ENCODE measurements at regions not wholly inside any gene's neighbourhood (a gene's known extent, or its start where the extent isn't known, plus 50 kb on each side); places are given as distances from the start of the nearest gene placed in this dataset.
"Not testable (repeated sequence)": the region's sequence is repeated elsewhere in the genome, so short reads cannot be mapped to it uniquely, and the experiment has no call there.

DNA sequence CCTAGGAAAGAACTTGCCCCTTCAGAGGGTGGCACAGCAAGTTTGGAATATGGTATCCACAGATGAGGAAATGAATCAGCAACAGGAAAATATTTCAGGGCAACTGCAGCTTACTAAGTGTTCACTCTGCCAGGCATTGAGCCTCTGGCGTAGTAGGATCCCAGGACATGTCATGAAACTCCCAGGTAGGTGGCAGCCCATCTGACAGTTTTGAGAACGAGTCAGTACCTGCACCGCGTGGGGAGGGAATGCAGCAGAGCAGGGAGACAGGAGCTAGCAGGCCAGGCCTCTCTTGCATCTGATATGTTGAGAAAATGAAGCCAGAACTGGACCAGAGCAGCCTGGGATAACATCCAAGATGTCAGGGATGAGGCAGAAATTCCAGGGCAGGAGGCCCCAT is 208.6 kb downstream of the BCL2L11 start:
- H3K9me3 Mint-ChIP-seq; H3K4me3 Mint-ChIP-seq; ATAC-seq (ENCODE audit: low read depth); H3K36me3 Mint-ChIP-seq; H3K27ac Mint-ChIP-seq; H3K4me1 Mint-ChIP-seq; DNase-seq; H3K27me3 Mint-ChIP-seq; POLR2A ChIA-PET: not testable (repeated sequence)

GRCh38 chr2:111331099-111331724 is 210.5 kb downstream of the BCL2L11 start:
- H3K27ac Mint-ChIP-seq; H3K4me1 Mint-ChIP-seq; POLR2A ChIA-PET; H3K36me3 Mint-ChIP-seq; H3K27me3 Mint-ChIP-seq; H3K9me3 Mint-ChIP-seq; ATAC-seq (ENCODE audit: low read depth); H3K4me3 Mint-ChIP-seq; DNase-seq: not testable (repeated sequence)

DNA sequence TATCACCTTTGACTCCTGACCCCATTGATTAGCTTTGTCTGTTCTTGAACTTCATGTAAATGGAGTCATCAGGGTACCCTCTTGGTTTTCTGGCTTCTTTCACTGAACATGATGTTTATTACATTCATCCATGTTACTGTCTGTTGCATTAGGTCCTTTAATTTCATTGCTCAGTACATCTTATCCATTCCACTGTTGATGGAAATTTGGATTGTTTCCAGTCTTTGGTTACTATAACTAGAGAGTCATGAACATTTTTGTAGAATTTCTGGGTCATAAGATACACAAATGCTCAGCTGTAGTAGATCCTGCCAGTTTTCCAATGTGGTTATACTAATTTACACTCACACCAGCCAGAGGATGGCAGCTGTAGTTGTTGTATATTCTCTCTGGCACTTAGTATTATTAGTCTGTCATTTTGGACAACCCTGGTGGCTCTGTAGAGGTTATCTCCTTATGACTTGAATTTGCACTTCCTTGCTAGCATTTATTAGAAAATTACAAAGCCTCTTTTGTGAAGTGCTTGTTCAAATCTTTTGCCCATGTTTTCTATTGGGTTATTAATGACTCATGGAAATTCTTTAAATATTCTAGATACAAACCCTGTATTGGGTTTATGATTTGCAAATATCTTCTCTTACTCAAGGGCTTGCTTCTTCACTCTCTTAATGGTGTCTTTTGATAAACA is 214.7 kb downstream of the BCL2L11 start:
- H3K36me3 Mint-ChIP-seq; H3K9me3 Mint-ChIP-seq; POLR2A ChIA-PET; H3K27me3 Mint-ChIP-seq; H3K4me3 Mint-ChIP-seq; H3K4me1 Mint-ChIP-seq; ATAC-seq (ENCODE audit: low read depth); DNase-seq; H3K27ac Mint-ChIP-seq: not testable (repeated sequence)

DNA sequence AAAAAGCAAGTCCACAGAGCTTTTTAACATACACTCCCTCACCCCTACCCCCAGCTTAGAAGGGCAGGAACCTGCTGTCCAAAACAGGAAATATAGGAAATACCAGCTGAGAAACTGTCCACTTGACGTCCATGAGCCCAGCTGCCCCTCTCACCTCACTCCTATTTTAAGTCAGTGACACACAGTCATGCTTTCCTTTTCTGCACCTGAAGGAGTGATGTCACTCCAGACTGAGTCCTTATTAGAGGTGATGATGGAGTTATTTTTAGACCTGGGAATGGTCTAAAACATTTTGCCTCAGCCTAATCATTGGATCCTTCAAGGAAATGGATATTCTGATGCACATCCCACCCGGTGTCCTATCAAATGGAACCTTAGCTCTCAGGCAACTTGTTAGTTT is 217.8 kb downstream of the BCL2L11 start:
- H3K4me1 Mint-ChIP-seq; ATAC-seq (ENCODE audit: low read depth); H3K27me3 Mint-ChIP-seq; H3K4me3 Mint-ChIP-seq; H3K9me3 Mint-ChIP-seq; POLR2A ChIA-PET; H3K27ac Mint-ChIP-seq; H3K36me3 Mint-ChIP-seq; DNase-seq: not testable (repeated sequence)

GRCh38 chr2:111339476-111339875 is 218.8 kb downstream of the BCL2L11 start:
- ATAC-seq (ENCODE audit: low read depth); H3K27ac Mint-ChIP-seq; H3K36me3 Mint-ChIP-seq: not testable (repeated sequence)

DNA sequence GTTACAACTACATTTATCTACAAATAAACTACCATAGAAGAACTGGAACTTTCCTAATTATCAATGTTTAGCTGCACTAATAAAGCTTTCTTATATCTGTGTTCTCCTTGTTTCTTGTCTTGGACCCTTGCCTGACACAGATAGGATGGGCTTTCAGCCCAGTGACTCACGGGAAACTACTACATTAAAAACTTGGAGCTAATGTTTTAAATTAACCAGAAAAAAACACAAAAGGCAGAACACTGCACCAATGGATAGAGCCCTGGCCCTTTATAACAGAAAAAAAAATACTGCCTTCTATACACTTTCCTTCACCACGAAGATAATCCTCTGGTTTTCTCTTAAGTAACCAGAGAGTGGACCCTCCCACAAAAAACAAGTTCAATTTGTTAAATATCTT is 223.9 kb downstream of the BCL2L11 start:
- DNase-seq; H3K27me3 Mint-ChIP-seq; H3K4me3 Mint-ChIP-seq; ATAC-seq (ENCODE audit: low read depth); H3K4me1 Mint-ChIP-seq; POLR2A ChIA-PET; H3K36me3 Mint-ChIP-seq; H3K9me3 Mint-ChIP-seq; H3K27ac Mint-ChIP-seq: not testable (repeated sequence)

More at GRCh38 chr2:111339476-111339875, 218.8 kb downstream of the BCL2L11 start:
- H3K27me3 Mint-ChIP-seq, POLR2A ChIA-PET, H3K9me3 Mint-ChIP-seq, H3K4me1 Mint-ChIP-seq, DNase-seq, H3K4me3 Mint-ChIP-seq: not testable (repeated sequence)

DNA sequence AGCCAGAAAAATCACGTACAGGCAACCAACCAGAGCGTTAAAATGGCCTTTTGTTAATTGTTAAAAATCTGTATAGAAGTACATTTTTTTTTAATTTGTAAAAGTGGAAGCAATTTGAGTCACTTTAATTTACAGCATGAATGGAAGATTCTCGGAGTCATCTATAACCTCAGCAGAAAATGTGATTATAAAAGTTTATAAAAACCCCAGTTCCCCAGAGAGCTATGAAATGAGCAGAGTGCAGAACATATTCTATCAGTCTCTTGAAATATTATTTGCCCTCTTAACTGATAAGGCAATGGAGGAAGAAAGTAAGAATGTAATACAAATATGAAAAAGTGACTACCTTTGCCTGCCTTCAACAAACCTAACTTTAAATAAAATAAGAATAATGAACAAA is 224.7 kb downstream of the BCL2L11 start:
- H3K27me3 Mint-ChIP-seq; H3K9me3 Mint-ChIP-seq; H3K4me3 Mint-ChIP-seq; ATAC-seq (ENCODE audit: low read depth); POLR2A ChIA-PET; H3K27ac Mint-ChIP-seq; H3K4me1 Mint-ChIP-seq; DNase-seq; H3K36me3 Mint-ChIP-seq: not testable (repeated sequence)

DNA sequence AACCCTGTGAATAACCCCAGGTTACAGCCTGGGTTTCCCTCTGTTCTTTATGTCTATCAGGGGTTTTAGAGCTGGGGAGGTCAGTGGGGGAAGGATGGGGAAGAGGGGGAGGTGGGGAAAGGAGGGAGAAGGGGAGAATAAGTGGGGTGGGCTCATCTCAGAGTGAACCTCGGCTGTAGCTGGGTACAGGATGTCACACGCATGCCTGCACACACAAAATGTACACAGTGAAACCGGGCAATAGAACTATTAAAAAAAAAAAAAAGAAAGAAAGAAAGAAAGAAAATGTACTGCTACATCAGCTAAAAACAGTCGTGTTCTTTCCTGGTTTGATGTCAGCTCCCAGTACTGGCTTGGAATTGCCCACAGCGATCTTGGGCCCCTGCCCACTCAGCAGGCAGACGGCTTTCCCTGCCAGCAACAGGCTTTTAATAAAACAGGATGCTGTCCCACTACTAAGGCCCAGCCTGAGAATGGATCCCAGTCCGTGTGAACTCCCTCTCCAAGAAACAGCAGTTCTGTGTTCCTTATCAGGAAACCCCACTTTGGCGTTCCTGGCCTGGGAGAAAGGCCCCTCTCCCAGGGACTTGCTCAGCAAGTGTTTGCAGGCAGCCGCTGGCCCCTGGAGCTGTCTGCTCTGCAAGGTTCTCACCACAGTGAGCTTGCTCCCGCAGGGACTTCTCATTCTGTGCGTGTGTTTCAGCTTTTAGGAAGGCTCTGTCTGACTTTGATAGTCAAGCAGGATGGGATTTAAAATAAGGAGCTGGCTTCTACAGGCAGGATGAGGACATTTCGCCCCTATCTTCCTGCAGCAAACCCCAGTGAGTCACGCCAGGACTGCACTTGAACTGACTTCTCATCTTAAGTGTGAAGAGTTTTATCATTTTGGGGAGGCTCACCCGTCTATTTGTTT is 225.6 kb downstream of the BCL2L11 start:
- H3K4me1 Mint-ChIP-seq; H3K27ac Mint-ChIP-seq; H3K4me3 Mint-ChIP-seq; DNase-seq; H3K9me3 Mint-ChIP-seq; ATAC-seq (ENCODE audit: low read depth); H3K27me3 Mint-ChIP-seq; POLR2A ChIA-PET; H3K36me3 Mint-ChIP-seq: not testable (repeated sequence)

- POLR2A ChIA-PET; H3K9me3 Mint-ChIP-seq; H3K27ac Mint-ChIP-seq; H3K36me3 Mint-ChIP-seq; DNase-seq; H3K4me3 Mint-ChIP-seq; ATAC-seq (ENCODE audit: low read depth); H3K27me3 Mint-ChIP-seq; H3K4me1 Mint-ChIP-seq: not testable (repeated sequence)
These were observed 227.0 kb downstream of the BCL2L11 start for GRCh38 chr2:111347695-111348094.

GRCh38 chr2:111348316-111348715 is 227.6 kb downstream of the BCL2L11 start:
- POLR2A ChIA-PET; DNase-seq; H3K4me3 Mint-ChIP-seq; H3K4me1 Mint-ChIP-seq; H3K27ac Mint-ChIP-seq; H3K27me3 Mint-ChIP-seq; H3K9me3 Mint-ChIP-seq; H3K36me3 Mint-ChIP-seq; ATAC-seq (ENCODE audit: low read depth): not testable (repeated sequence)

- ATAC-seq (ENCODE audit: low read depth); H3K4me3 Mint-ChIP-seq; H3K4me1 Mint-ChIP-seq; DNase-seq; H3K36me3 Mint-ChIP-seq; H3K27ac Mint-ChIP-seq; H3K9me3 Mint-ChIP-seq; POLR2A ChIA-PET; H3K27me3 Mint-ChIP-seq: not testable (repeated sequence)
These were observed 234.5 kb downstream of the BCL2L11 start for GRCh38 chr2:111355022-111355817.

- H3K27ac Mint-ChIP-seq; POLR2A ChIA-PET; H3K4me1 Mint-ChIP-seq; H3K4me3 Mint-ChIP-seq; DNase-seq; H3K9me3 Mint-ChIP-seq; ATAC-seq (ENCODE audit: low read depth); H3K36me3 Mint-ChIP-seq; H3K27me3 Mint-ChIP-seq: not testable (repeated sequence)
These were observed 235.3 kb downstream of the BCL2L11 start for GRCh38 chr2:111355823-111356511.

- ATAC-seq (ENCODE audit: low read depth); H3K27me3 Mint-ChIP-seq; H3K4me1 Mint-ChIP-seq; H3K27ac Mint-ChIP-seq; H3K4me3 Mint-ChIP-seq; H3K9me3 Mint-ChIP-seq; POLR2A ChIA-PET; DNase-seq; H3K36me3 Mint-ChIP-seq: not testable (repeated sequence)
These were observed 235.9 kb downstream of the BCL2L11 start for GRCh38 chr2:111356512-111357031.

Data from activated naive CD8-positive, alpha-beta T cell treated with anti-CD3 and anti-CD28 coated beads, Interleukin-2, amount 10 ng/mL, durations not matched to agents 7 days and 5 days (primary cell).